HPDE6-E6E7 (cell line): ENCODE measurements at regions not wholly inside any gene's neighbourhood (a gene's known extent, or its start where the extent isn't known, plus 50 kb on each side); places are given as distances from the start of the nearest gene placed in this dataset.

Experiments
- DNase-seq: peaks from one replicate; pipeline ENCODE4 v3.0.0; 2011; ENCODE audit warnings: missing footprints; ENCODE audit errors: extremely low spot score

DNA sequence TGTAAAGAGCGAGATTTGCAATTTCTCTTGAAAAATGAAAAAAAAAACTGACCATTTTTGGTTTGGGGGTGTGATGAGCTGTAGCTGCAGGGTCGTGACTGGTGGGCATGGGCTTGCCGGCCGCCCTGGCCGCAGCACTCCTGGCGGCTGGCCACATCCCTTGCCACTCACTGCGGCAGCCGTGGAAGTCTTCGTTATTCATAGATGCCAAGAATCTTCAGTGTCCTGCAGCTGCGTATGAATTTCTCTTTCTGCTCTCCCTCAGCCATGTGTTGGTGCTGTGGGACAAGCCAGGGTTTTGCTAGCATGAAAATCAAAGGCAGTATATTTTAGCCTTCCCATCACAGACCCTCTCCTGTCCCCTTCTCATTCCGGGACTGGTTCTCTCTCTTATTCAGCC is 151.7 kb upstream of the TSHZ3 start:
- no peak for DNase-seq

DNA sequence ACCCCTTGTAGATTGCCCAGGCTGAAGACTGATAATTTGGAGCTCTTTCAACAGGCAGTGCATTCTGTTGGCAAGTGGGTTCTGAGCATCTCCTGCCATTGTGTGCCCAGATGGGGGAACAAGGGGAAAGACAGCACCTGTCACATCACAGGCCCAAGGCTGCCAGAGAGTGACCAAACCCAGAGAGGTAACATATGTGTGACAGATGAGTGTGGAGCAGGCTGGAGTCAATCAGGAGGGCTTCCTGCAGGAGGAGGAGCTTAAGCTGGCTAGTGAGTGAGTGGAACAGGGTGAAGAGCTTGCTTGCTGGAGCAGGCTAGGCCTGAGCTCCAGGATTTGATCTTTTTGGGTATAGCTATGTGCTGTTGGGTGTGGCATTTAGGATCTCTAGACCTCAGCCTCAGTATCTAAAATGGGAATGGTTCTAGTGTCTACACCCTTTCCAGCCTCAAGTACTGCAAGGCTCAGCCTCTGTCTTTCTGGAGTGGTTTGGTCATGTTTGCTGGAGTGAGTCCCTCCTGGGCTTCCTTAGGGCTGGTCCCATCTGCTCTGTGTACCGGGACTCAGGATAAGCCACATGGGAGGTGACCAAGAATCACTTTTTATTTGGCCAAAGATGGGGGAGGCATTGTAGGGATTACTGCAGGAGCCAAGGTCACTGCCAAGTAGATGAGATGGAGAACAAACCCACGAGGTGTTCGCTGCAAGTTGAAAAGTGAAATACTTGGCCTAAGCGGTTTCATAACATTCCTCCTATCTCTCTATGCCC is 152.4 kb upstream of the TSHZ3 start:
- no peak for DNase-seq

DNA sequence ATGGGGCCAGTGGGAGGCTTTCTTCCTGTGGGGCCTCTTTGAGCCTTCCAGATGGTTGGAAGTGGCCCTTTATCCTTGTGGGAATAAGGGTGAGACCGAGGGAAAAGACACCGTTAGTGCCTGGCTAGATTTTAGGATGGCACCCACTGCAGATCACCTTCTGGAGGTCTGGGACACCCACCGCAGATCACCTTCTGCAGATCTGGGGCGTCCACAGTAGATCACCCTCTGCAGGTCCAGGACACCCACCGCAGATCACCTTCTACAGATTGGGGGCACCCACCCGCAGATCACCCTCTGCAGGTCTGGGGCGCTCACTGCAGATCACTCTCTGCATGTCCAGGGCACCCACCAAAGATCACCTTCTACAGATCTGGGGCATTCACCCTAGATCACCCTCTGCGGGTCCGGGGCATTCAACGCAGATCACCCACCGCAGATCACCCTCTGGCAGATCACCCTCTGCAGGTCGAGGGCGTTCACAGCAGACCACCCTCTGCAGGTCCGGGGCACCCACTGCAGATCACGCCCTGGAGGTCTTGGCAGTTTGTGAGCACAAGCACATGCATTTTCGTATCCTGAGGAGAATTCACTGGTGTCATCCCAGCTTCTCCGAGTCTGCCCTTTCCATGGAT is 153.4 kb upstream of the TSHZ3 start:
- no peak for DNase-seq

DNA sequence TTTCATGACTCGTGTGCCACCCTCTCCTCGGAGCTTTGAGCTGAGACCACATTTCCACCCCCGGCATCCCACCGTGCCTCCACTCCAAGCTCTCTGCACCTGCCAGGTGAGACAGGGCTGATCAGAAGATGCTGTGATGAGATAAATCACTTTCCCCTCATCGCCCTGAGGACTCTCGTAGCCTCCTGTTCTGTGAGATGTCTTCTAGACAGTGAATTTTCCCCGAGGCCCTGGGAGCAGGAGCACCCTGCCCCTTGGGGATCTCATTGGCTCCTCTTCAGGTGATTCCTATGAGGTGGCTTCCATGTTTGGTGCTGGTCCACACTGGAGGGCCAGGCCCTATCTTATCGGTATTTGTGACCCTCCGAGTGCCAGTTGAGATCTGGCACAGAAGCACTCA is 154.0 kb upstream of the TSHZ3 start:
- DNase-seq, result no peak

DNA sequence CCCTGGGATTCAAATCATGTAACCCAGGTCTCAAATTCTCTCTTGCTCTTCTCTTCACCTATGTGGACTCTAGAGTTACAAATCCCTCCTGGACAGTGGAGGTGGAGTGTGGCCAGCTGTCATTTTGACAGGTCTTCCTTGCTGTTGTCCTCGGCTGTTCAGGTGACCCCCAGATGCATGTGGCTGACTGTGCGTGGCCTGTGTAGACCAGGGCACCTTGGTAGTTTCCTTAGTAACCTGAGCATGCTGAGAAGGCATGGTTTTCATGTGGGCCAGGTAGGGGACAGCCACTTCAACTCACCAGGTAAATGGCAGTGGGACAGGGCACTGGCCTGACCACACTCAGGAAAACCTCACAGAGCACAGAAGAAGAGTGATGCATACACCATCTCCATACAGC is 155.0 kb upstream of the TSHZ3 start:
- DNase-seq, result no peak

DNA sequence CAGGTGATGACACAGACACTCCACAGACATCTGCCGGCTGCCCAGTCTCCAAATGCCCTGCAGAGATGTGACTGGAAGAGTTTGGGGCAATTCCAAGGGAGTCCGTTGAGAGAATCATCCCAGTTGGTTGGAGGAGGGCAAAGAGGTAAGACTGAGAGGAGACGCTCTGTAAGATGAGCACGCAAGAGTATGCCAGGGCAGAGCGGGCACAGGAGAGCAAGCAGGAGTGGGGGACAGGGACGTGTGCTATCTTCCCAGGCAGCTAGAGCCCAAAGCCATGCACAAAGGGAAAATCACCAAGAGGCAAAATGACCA is 156.3 kb upstream of the TSHZ3 start:
- DNase-seq, result no peak

DNA sequence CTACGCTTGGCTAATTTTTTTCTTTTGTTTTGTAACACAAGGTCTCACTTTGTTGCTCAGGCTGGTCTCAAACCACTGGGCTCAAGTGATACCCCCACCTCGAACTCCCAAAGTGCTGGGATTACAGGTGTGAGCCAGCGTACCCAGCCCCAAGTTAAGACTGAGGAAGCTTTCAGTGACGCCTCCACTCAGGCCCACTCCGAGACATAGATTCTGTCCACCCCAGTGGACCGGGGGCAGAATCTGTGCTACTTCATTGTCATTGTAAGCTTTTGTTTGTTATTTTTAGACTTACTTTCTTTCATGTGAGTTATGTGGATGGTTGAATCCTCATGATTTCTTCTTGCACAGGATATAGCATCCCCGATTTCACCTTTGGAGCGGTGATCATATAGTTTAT is 156.9 kb upstream of the TSHZ3 start:
- no peak for DNase-seq

DNA sequence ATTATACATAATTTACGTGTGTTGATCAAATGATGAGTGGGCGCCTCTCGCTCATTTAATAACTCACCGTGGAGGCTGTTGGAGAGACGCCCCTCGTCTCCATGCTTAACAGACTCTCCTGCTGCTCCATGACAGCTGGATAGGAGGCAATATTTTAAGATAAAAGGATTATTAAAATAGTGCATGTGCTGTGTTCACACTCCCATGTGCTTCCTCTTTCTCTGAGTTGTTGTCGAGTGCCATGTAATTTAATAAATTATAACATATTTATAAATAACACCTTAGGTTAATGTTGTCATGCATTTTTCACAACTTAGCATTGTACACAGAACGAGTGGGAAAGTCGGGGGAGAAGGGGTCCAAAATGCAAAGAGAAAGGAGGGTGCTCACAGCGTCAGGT is 161.4 kb upstream of the TSHZ3 start:
- no peak for DNase-seq

DNA sequence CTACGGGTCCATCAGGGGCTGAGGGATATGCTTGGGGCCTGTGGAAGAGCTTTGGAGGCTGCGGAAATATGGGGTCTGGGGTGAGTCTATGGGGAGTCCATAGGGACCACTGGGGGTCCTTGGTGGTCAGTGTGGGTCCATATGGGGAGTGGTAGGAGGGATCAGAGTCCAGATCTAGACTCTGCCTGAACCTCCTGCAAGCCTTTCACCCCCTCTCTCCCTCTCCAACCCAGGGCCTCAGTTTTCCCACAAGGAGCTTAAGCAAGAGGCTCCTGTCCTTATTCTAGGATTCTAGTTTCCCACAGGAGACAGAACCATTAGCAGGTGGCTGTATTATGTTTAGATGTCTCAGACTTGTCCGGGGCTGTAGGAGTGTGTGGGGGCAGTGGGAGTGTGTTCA is 161.9 kb upstream of the TSHZ3 start:
- DNase-seq, result no peak

DNA sequence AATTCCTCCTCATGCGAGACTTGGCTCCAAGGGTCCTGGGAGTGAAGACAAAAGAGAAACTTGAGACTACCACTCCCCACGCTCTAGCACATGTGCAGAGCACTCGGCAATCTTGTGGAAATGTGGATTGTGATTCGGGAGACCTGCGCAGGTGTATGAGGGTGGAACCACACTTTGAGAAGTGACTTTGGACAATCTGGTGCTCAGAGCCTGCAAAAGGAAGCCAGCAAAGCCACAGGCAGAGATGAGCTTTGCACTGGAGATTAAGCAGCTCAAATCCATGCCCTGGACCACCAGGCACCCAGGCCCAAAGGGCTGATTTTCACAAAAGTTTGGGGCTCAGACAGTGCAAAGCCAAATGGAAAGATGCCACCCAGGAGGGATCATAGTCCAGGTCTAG is 162.5 kb upstream of the TSHZ3 start:
- no peak for DNase-seq

DNA sequence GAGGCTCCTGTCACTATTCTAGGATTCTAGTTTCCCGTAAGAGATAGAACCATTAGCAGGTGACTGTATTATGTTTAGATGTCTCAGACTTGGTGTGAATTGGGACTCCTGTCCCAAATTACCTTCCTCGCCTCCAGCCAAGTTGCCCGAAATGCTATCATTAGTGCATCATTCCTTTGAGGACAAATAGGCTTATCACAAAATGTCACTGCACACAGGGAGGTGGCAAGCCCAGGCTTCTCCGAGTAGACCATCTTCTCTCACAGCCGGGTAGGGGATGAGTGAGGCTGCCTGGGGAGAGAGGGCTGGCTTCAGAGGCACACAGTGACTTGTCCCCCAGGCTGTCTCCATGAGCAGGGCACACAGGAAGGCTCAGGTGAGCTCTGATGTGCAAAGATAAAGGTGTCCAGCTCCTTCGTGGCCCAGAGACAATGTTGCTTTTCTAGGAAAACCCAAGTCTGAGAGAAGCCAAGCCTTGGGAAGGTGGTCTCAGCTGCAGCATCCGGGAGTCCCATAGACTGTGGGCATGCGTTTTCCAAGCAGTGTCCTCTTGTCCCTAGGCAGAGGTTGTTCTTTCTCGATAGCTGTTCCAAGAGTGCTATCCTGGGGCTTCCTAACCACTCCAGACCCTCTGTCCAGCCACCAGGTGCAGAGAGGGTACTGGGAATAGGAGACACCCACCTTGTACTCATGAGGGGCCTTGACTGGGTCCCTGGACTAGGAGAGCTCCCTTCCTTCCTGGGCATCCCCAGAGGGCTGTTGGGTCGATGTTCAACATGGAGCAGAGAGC is 163.1 kb upstream of the TSHZ3 start:
- no peak for DNase-seq

DNA sequence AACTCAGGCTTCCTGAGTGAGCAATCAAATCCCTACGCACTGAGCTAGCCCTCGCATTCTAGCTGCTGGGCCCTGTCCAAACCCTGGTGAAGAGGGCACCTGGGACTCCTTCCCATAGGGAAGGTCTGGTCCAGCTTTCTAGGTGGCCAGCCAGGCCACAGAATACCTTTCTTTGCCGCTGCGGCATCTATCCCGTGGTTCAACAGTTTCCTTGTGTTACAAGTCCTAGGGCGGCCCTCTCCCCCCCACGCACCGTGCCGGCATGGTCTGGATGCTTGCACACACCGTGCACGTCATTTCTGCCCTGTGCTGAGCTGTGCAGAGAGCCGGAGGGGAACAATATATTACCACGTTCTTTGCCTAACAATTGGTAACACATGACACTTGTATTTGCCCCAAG is 164.6 kb upstream of the TSHZ3 start:
- DNase-seq, result no peak

DNA sequence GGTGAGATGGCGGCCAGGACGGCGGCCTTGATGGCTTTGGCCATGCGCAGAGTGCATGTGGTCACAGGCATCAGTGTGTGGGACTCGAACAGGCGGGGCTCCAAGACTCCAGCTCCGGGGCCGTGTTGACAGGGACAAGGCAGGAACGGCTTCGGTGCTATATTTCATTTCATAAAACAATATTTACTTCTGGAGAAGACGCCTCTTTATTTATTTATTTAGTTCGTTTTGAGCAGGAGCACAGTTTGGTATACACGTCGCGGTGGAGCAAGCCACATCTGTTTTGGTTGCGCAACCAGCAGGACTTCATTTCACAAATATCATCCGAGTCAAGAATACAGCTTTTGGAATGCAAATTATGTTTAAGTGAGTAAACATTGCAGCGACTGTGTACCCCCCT is 166.7 kb upstream of the TSHZ3 start:
- no peak for DNase-seq

DNA sequence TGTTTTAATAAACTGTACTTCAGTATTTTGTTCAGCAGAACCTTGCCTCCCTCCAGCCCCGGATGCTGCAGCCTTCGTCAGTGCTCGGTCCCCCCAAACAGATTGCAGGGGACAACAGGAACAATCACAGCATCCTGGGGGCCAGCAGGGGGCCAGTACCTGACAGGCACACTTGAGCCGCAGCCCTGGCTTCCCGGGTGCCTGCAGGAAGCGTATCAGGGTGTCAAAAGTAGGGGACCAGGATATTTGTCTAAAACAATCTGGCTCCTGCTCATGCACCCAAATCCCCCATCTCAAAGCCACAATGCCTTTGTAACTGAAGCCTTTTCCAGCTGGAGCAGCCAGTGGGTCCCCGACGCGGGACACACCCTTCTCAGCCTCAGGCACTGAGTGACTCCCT is 167.5 kb upstream of the TSHZ3 start:
- no peak for DNase-seq

DNA sequence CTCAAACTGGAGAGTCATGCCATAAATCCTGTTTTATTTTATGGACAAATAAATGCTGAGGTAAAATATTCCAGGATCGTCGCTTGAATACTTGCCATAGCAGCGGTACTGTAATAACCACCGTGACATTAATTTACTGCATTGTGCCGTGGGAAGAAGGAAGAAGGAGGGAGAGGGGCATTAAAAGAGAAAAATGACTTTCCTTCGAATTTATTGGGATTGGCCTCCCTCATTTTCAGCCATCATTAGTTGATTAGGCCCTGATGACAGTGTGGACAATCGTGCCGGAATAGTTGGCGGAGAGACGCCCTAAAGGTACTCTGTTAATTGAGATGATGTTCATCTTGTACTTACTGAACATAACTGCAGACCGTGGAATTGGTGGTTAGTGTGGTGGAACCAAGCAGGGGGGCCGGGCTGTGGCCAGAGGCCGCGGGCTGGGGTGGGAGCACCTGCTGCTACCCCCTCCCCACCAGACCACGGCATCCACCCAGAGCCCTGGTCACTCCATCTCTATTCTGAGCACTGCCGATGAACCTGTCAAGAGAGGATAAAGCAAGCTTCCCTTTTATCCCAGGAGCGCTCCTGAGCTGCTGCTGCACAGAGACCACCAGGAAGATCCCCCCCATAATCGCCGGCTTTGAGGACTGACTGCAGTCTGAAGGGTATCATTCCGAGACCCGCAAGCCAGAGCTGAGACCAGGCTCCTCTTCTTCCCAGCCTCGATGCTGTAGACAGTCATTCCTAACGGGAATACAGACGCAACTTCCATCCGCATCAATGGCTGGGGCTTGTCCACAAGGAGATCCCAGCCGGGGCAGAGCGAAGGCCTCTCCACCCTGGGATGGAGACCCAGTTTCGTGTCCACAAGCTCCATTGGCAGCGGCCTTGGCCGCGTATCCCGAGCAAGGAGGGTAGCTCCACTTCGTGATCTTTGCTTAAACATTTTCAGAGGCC is 168.3 kb upstream of the TSHZ3 start:
- DNase-seq, result no peak

DNA sequence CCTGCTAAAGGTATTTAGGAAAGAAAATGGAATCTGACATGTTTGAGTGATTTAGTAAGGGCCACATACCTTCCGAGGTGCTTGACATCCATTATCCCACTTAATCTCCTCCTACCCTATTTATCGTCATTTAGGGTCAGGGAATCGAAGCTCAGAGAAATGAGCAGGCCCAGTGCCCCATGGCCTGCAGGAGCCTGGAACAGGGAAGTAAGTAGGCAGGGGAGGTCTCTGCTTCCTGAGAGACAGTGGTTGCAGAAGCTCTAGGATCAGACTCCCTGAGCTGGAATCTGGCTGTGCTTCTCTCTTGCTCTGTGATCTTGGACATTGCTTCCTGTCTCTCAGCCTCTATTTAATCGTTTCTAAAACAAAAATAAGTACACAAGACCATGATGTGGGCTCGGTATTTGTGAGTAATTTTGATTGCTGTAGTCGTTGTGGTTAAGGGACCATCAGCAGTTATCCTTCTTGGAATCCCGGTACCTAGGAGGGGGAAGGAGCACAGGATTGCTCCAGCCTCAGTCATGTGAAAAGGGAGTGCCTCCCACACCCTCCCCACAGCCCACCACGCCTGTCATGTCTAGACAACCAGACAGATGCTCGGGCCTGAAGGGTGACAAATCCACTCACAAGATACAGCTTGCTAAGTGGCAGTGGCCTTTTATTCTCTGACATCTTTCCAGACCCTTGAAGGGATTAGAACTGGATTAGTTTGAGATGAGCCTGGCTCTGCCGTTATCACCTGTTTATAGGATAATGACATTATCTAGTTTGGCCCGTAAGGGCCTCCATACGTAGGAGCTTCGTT is 169.2 kb upstream of the TSHZ3 start:
- no peak for DNase-seq

DNA sequence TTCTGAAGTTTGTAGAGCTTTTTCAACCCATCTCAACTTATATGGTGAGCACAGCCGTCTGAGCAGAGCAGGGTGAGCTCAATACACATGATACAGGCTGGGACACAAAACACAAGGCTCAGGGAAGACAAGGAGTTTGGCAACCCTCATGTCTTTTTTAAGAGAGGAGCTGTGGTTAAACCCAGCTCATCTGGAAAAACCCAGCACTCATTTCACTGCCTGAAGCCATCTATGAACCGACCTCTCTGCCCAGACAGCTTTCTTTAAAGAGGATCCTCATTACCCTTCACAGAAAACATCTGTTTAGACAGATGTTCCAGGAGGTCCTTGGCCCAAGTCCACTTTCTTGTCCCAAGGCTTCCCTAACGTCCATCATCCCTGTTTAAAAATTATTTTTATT is 170.0 kb upstream of the TSHZ3 start:
- no peak for DNase-seq

DNA sequence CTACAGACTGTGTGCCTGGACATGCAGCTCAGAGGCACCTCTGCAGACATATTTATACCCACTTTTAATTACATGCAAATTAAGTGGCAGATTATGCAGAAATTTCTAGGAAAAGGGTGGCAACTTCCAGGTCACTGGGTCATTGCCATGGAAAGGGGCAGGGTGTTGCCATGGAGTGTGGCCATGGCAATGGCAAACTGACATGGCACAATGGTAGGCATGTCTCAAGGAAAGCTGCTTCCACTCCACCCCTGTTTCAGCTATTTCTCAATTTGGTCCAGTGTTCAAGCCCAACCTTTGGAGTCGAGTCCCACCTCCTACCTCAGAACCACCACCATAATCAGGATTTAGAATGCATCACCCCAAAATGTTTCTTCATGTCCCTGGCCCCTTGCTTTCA is 170.7 kb upstream of the TSHZ3 start:
- DNase-seq, result no peak

DNA sequence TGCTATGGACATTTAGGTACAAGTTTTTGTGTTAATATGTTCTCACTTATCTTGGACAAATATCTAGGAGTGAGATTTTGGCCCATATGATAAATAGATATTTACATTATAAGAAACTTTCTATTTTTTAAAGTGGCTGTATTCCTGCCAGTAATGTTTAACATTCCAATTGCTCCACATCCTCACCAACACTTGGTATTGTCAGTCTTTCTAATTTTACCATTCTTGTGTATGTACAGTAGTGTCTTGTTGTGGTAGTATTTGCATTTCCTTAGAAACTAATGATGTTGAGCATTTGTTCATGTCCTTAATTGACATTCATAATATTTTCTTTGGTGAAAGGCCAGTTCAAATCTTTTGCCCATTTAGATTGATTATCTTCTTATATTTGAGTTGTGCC is 171.4 kb upstream of the TSHZ3 start:
- no peak for DNase-seq

DNA sequence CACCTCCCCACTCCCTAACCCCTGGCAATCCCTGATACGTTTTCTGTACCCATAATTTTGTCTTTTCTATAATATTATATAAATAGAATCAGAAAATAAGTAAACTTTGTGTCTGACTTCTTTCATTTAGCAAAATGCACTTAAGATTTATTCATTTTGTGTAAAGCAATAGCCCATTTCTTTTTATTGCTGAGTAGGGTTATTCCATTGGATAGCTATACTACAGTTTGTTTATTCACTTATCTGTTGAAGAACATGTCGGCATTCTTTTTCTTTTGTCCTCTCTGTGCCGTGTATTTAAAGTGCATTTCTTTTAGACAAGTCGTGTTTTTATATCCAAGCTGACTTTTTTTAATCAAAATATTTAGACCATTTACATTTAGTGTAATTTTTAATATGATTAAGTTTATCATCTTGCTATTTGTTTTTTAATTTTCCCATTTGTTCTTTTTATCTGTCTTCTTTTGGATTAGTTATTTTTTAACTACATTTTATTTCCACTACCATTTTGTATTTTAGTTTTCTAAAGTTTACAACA is 176.4 kb upstream of the TSHZ3 start:
- DNase-seq, result no peak

DNA sequence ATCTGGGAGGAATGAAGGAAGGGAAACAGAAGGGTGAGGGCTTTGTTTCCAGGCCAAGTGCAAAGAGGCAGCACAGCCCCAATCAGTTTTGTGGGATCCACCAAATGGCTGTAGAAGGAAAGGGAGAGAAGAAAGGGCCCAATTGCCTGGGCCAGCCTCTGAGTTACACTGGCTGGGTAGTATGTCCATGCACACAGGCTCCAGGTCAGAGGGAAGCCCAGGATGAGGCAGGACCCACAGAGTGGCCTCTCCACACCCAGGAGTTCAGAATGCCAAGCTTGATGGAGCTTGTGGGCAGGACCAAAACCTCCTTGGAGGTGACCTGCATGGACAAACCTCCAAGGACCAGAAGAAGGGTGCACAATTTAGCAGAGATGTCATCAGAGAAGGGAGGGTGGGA is 178.2 kb upstream of the TSHZ3 start:
- no peak for DNase-seq
